ENCODE measurements at regions not wholly inside any gene's neighbourhood (a gene's known extent, or its start where the extent isn't known, plus 50 kb on each side); places are given as distances from the start of the nearest gene placed in this dataset.

DNA sequence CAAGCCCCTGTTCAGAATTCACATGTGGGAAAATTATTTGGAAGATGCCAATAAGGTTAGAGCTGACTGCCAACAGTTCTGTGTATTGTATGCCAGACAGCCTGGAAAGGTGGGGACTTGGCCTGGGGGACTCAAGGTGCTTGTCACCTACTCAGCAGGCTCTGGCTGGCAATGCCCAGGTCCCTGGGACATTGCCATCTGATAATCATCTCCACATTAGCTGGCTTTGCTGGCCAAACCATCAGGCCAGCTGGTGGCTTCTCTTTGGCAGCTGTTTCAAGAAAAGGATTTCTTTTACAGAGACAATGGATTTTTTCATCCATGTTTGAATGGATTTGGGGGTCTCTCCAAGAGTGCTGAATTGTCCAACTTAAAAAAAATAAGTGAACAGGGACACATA is 165.2 kb downstream of the BRMS1L start:
- TF ChIP-seq POLR2AphosphoS5 (IDR thresholded peaks at IDR 0.05) = no peak
- TF ChIP-seq, protein P1, sequence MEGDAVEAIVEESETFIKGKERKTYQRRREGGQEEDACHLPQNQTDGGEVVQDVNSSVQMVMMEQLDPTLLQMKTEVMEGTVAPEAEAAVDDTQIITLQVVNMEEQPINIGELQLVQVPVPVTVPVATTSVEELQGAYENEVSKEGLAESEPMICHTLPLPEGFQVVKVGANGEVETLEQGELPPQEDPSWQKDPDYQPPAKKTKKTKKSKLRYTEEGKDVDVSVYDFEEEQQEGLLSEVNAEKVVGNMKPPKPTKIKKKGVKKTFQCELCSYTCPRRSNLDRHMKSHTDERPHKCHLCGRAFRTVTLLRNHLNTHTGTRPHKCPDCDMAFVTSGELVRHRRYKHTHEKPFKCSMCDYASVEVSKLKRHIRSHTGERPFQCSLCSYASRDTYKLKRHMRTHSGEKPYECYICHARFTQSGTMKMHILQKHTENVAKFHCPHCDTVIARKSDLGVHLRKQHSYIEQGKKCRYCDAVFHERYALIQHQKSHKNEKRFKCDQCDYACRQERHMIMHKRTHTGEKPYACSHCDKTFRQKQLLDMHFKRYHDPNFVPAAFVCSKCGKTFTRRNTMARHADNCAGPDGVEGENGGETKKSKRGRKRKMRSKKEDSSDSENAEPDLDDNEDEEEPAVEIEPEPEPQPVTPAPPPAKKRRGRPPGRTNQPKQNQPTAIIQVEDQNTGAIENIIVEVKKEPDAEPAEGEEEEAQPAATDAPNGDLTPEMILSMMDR (IDR thresholded peaks at IDR 0.05) = no peak

Data from prostate gland (tissue), 2 donors.